ENCODE measurements at regions not wholly inside any gene's neighbourhood (a gene's known extent, or its start where the extent isn't known, plus 50 kb on each side); places are given as distances from the start of the nearest gene placed in this dataset.

DNA sequence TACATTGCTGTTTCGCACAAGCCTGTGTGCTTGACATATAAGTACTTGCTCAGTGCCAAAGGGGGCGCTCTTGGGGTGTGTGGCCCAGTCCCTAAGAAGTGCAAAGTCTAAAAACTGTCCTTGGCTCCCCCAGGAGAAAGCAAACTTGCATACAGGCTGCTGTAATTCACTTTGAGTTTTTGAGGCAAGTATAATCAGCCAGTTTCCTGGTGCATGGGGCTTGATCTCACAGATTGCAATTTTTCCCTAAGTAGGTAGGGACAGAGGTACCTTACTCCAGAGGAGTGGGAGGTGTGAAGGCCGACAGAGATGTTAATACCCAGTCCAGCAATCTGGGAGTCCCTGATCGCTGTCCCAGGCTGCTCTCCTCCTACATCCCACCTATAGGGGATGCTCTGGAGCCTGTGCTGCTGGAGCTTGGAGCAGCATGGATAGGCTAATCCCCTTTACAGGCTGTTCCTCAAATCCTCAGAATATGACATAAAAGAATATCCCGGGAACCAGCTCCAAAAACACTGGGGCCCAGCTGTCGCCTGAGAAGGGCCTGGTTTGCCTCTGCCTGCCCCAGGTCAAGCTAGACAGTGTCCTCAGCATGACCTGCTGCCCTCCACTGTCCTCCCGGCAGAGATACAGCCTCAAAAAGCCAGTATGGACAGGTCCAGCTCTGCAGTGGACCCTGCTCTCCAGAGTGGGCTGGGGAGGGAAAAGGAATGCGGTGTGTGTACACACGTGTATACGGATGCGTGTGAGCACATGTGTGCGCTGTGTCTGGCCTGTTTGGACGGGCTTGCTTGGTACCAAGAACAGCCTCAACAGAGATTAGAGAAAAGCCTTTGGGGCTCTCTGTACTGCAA, 136.5 kb upstream of the HAAO start:
- 66% methylated on average over 13 of the region's 13 CpGs for WGBS, 2 donors
- ATAC-seq (ENCODE audit: low FRiP score) (no peak), DNase-seq (peak; percentile 21 to 72)

DNA sequence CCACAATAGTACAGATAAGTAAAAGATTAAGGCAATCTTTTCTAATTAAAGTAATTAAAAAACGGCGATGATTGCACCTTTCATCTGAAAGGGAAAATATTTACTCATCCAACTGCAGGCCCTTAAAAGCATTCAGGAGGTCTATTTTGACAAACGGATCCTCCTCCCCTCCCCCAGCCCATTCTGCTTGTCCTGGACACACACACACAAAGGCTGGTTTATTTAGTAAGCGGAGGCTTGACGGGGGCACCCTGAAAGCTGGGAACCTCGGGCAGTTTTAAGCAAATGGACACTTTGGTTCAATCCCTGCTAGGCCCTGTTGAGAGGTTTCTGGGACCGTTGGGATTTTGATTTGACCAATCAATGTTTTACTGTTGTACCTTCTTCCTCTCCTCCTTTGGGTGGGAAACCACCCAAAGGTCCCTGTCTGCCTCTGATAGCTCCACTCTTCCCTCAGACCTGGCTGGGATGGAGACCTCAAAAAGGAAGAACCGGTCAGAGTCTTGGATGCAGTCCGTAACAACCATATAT, 135.8 kb upstream of the HAAO start:
- Histone ChIP-seq H3K27me3 (ENCODE audit: control insufficient read depth in 1 of 2, insufficient read depth in 2 of 2, low read length in 1 of 2) (no peaks in the 10 kb centered on the region), H3K9me3 (ENCODE audit: control insufficient read depth, low read length) (no peaks in the 10 kb centered on the region), H3K4me3 (ENCODE audit: low read length in 2 of 2) (no peak overlapping the region), H3K27ac (ENCODE audit: low read depth in 1 of 2, low read length in 2 of 2) (peak overlapping the region; percentile 16 to 53), H3K36me3 (ENCODE audit: control insufficient read depth in 1 of 2, insufficient read depth in 2 of 2, low read length in 1 of 2) (no peaks in the 10 kb centered on the region), H3K4me1 (ENCODE audit: control insufficient read depth in 1 of 2, insufficient read depth in 2 of 2, low read length in 2 of 2) (peaks cover 0 to 5% of the 10 kb centered on the region in 2 donors)
- WGBS, 2 donors, result 46 to 48% methylated on average over 9 of the region's 9 CpGs
- ATAC-seq (ENCODE audit: low FRiP score) (no peak), DNase-seq (peak in 1 of 2 donors; percentile 15)
- intact Hi-C loops (cut with DNase I), result loop anchor here in 1 of 2 donors (5.0 kb wide), 1 partner anchor 51 kb away; no protein-coding TSS in a partner anchor

More for the DNA sequence above, 136.5 kb upstream of the HAAO start:
- H3K27me3 ChIP-seq (ENCODE audit: control insufficient read depth in 1 of 2, insufficient read depth in 2 of 2, low read length in 1 of 2), result no peaks in the 10 kb centered on the region
- peak overlapping the region; percentile 53 to 71 for H3K27ac ChIP-seq (ENCODE audit: low read depth in 1 of 2, low read length in 2 of 2)
- intact Hi-C loops (cut with DNase I), result loop anchor here in 1 of 2 donors (5.0 kb wide), 1 partner anchor 52 kb away; no protein-coding TSS in a partner anchor
- H3K4me1 ChIP-seq (ENCODE audit: control insufficient read depth in 1 of 2, insufficient read depth in 2 of 2, low read length in 2 of 2), result peaks cover 0 to 5% of the 10 kb centered on the region in 2 donors
- H3K4me3 ChIP-seq (ENCODE audit: low read length in 2 of 2), result no peak overlapping the region
- no peaks in the 10 kb centered on the region for H3K36me3 ChIP-seq (ENCODE audit: control insufficient read depth in 1 of 2, insufficient read depth in 2 of 2, low read length in 1 of 2)
- no peaks in the 10 kb centered on the region for H3K9me3 ChIP-seq (ENCODE audit: control insufficient read depth, low read length)

DNA sequence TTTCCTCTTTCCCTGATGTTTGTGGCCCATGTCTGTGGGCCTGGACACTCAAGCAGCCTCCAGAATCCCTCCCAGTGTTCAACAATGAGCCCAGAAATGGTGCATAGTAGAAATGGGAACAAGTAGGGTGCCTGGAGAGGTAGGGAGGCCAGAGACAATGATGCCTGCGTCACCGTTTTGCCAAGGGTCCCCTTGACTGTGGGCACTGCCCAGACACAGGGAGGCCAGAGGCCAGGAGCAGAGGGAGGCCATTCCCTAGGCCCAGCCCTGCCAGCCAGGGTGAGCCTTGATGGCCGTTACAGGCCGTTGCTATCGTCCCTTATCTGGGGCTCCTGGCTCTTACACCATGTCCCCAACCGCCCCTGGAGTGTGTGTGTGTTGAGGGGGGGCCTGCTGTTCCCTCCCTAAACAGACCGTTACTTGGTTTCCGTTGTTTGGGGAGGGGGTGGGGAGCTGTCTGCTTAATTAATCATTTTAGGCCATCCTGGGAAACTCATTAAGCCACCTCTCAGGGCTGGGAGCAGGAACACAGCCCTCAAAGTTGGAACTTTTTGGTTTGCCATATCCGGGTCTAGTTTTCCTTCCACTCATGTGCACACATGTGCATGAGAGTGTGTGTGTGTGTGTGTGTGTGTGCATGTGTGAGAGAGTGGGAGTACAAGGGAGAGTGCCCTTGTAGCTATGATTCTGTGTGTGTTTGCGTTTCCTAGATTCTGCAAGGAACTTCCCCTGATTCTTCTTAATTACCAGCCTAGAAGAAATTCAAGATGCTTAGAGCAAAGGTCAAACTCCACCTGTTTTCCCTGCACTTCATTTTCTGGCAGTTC, 135.2 kb upstream of the HAAO start:
- H3K4me1 ChIP-seq (ENCODE audit: control insufficient read depth in 1 of 2, insufficient read depth in 2 of 2, low read length in 2 of 2), result peaks cover under 1 to 5% of the 10 kb centered on the region in 2 donors
- peak overlapping the region; percentile 94 to 99 for H3K27ac ChIP-seq (ENCODE audit: low read depth in 1 of 2, low read length in 2 of 2)
- no peaks in the 10 kb centered on the region for H3K9me3 ChIP-seq (ENCODE audit: control insufficient read depth, low read length)
- no peaks in the 10 kb centered on the region for H3K27me3 ChIP-seq (ENCODE audit: control insufficient read depth in 1 of 2, insufficient read depth in 2 of 2, low read length in 1 of 2)
- intact Hi-C loops (cut with DNase I), result loop anchor here in 1 of 2 donors (5.0 kb wide), 1 partner anchor 50 kb away; no protein-coding TSS in a partner anchor
- DNase-seq (peak; percentile 33 to 74), ATAC-seq (ENCODE audit: low FRiP score) (no peak)
- no peak overlapping the region for H3K4me3 ChIP-seq (ENCODE audit: low read length in 2 of 2)
- no peaks in the 10 kb centered on the region for H3K36me3 ChIP-seq (ENCODE audit: control insufficient read depth in 1 of 2, insufficient read depth in 2 of 2, low read length in 1 of 2)
- 8 to 12% methylated on average over 10 of the region's 10 CpGs for WGBS, 2 donors

DNA sequence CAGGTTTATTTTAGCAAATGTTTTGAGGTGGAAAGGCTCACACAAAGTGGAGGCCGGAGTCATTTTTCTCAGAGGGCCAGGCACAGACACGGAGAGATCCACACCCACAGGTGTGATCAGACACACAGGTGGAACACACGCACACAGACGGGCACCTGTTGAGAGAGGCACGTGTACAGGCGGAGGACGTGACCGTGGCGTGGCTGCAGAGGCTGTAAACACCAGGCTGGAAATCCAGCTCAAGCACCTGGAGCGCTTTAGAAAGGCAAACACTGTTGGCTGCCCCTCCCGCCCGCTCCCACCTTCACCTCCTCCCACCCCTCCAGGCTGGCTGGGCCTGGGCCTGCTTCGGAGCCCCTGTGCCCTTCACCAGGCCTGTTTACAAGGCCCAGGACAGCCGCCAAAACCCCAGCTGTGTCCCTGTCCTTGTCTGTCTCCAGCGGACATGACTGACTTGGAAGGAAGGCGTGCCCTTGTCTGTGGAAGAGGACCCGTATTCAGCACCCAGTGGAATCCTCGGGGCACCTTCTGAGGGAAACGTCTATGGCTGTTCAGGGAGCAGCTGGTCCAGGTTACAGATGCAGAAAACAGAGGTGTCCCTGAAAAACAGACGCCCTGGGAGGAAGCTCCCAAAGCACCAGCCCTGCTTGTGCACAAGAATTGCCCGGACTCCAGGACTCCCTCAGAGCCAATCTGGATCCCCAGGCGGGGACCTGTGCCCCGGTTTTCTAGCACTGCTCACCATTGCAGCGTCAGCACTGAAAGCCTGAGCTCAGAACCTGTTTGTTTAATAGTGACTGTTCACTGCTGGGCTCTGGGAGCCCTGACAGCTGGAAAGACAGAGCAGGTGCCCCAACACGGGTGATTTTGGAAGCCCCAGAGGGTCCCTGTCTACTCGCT, 134.3 kb upstream of the HAAO start:
- H3K36me3 ChIP-seq (ENCODE audit: control insufficient read depth in 1 of 2, insufficient read depth in 2 of 2, low read length in 1 of 2), result no peaks in the 10 kb centered on the region
- H3K4me3 ChIP-seq (ENCODE audit: low read length in 2 of 2), result no peak overlapping the region
- peak; percentile 42 to 65 for DNase-seq
- intact Hi-C loops (cut with DNase I), result loop anchor here in 1 of 2 donors (5.0 kb wide), 1 partner anchor 49 kb away; no protein-coding TSS in a partner anchor
- 33 to 40% methylated on average over 24 to 26 of the region's 26 CpGs for WGBS, 2 donors
- peaks cover 4 to 5% of the 10 kb centered on the region in 2 donors for H3K4me1 ChIP-seq (ENCODE audit: control insufficient read depth in 1 of 2, insufficient read depth in 2 of 2, low read length in 2 of 2)
- H3K27ac ChIP-seq (ENCODE audit: low read depth in 1 of 2, low read length in 2 of 2), result peak overlapping the region; percentile 94 to 99
- no peaks in the 10 kb centered on the region for H3K27me3 ChIP-seq (ENCODE audit: control insufficient read depth in 1 of 2, insufficient read depth in 2 of 2, low read length in 1 of 2)
- H3K9me3 ChIP-seq (ENCODE audit: control insufficient read depth, low read length), result no peaks in the 10 kb centered on the region
- ATAC-seq (ENCODE audit: low FRiP score), result no peak

DNA sequence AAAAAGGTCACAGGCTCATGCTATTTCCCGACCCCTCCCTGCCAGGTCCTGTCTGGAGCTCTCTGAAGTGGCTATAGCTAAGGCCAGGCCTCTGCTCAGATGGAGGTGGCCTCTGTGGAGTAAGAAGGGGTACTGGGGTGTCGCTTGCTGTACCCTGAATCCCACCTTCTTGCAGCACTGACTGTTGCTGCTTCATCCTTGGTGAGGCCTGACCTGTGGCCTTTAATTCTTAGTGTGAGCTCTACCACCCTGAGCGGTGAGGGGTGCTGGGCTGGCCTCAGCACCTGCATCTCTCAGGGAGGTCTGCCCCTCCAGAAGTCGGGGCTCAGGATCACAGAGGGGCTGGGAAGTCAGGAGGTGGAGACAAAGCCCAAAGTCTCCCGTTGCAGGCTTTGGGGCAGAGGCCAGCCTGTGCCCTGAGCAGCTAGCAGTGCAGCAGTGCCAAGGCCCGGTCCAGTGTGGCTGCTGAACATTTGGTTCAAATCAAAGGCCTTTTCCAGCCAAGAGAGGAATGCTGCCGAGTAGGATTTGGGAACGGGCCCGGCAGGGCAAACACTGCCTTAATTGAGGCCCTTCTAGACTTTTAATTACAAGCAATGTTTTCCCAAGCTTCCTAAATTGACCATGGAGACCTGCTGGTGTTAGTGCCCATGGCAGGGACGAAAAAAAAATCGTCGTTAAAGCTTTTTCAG, 133.5 kb upstream of the HAAO start:
- WGBS, 2 donors, result 8 to 13% methylated on average over 12 of the region's 12 CpGs
- Histone ChIP-seq H3K27me3 (ENCODE audit: control insufficient read depth in 1 of 2, insufficient read depth in 2 of 2, low read length in 1 of 2) (no peaks in the 10 kb centered on the region), H3K9me3 (ENCODE audit: control insufficient read depth, low read length) (no peaks in the 10 kb centered on the region), H3K36me3 (ENCODE audit: control insufficient read depth in 1 of 2, insufficient read depth in 2 of 2, low read length in 1 of 2) (no peaks in the 10 kb centered on the region), H3K4me1 (ENCODE audit: control insufficient read depth in 1 of 2, insufficient read depth in 2 of 2, low read length in 2 of 2) (peaks cover 4 to 5% of the 10 kb centered on the region in 2 donors), H3K4me3 (ENCODE audit: low read length in 2 of 2) (no peak overlapping the region), H3K27ac (ENCODE audit: low read depth in 1 of 2, low read length in 2 of 2) (peak overlapping the region; percentile 94 to 99)
- peak; percentile 28 for ATAC-seq (ENCODE audit: low FRiP score)
- intact Hi-C loops (cut with DNase I), result loop anchor here (2.0 to 5.0 kb wide), 2 partner anchors 49 to 59 kb away; no protein-coding TSS in a partner anchor
- DNase-seq, result peak in 1 of 2 donors; percentile 79

DNA sequence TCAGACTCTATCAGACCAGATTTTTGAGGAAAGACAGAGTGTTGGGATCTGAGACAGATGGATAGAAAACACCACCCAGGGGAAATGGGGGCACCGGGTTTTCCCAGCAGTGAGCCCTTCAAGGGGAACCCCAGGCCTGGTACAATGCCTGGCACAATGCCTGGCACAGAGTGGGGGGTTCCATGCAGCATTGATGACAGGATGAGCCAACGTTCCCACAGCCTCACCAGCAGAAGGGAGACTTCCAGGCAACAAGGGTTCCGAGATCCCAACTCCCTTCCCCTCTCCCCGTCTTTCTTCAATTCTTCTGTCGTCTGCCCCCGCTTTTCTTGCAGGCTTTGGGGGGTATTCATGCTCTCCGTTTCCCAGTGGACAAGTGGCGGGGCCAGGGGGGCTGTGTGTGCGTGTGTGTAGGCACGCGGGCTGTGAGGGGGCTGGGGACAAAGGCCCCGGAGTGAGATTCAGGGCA, 132.1 kb upstream of the HAAO start:
- 5 to 7% methylated on average over 11 to 12 of the region's 12 CpGs for WGBS, 2 donors
- ATAC-seq (ENCODE audit: low FRiP score), result peak; percentile 17
- H3K36me3 ChIP-seq (ENCODE audit: control insufficient read depth in 1 of 2, insufficient read depth in 2 of 2, low read length in 1 of 2), result no peaks in the 10 kb centered on the region
- H3K4me1 ChIP-seq (ENCODE audit: control insufficient read depth in 1 of 2, insufficient read depth in 2 of 2, low read length in 2 of 2), result peaks cover 4 to 5% of the 10 kb centered on the region in 2 donors
- intact Hi-C loops (cut with DNase I), result loop anchor here in 1 of 2 donors (2.0 kb wide), 1 partner anchor 58 kb away; no protein-coding TSS in a partner anchor
- no peak overlapping the region for H3K4me3 ChIP-seq (ENCODE audit: low read length in 2 of 2)
- peak in 1 of 2 donors; percentile 73 for DNase-seq
- no peaks in the 10 kb centered on the region for H3K9me3 ChIP-seq (ENCODE audit: control insufficient read depth, low read length)
- H3K27ac ChIP-seq (ENCODE audit: low read depth in 1 of 2, low read length in 2 of 2), result peak overlapping the region; percentile 86 to 98
- H3K27me3 ChIP-seq (ENCODE audit: control insufficient read depth in 1 of 2, insufficient read depth in 2 of 2, low read length in 1 of 2), result no peaks in the 10 kb centered on the region

DNA sequence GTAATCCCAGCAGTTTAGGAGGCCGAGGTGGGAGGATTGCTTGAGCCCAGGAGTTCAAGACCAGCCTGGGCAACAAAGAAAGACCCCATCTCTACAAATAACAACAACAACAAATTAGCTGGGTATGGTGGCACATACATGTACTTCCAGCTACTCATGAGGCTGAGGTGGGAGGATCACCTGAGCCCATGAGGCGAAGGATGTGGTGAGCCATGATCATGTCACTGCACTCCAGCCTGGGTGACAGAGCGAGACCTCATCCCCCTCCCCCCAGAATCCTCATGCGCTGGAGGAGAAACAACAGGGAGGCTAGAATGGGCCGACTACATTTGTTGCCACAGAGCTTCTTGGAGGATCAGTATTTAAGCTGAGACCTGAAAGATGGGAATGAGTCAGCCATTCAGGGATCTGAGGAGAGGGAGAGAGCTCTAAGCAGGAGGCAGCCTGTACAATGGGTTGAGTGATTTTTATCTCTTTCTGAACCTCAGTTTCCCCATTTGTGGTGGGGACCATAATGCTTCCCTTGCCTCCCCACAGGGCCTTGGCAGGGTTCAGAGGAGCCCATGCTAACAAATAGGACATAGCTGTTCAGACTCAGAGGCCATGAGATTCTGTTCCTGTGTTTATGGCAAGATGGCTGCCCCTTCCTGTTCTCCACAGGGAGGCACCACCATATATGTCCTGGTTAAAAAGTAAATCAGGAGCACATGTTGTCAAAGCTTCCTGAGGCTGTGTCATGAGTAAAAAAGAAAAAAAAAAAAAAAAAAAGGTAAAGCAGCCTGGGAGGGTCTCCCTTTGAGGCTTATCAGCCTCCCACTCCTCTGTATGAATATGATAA, 131.4 kb upstream of the HAAO start:
- peaks cover 4 to 5% of the 10 kb centered on the region in 2 donors for H3K4me1 ChIP-seq (ENCODE audit: control insufficient read depth in 1 of 2, insufficient read depth in 2 of 2, low read length in 2 of 2)
- DNase-seq, result no peak
- WGBS, 2 donors, result 41% methylated on average over 5 of the region's 5 CpGs

More for the DNA sequence above, 131.4 kb upstream of the HAAO start:
- Histone ChIP-seq H3K27ac (ENCODE audit: low read depth in 1 of 2, low read length in 2 of 2) (peak overlapping the region; percentile 86 to 98), H3K27me3 (ENCODE audit: control insufficient read depth in 1 of 2, insufficient read depth in 2 of 2, low read length in 1 of 2) (no peaks in the 10 kb centered on the region), H3K9me3 (ENCODE audit: control insufficient read depth, low read length) (no peaks in the 10 kb centered on the region), H3K4me3 (ENCODE audit: low read length in 2 of 2) (no peak overlapping the region), H3K36me3 (ENCODE audit: control insufficient read depth in 1 of 2, insufficient read depth in 2 of 2, low read length in 1 of 2) (no peaks in the 10 kb centered on the region)
- ATAC-seq (ENCODE audit: low FRiP score), result no peak
- intact Hi-C loops (cut with DNase I), result loop anchor here in 1 of 2 donors (2.0 kb wide), 2 partner anchors 17 to 57 kb away; no protein-coding TSS in a partner anchor
